Stimulated activated naive CD8-positive, alpha-beta T cell treated with anti-CD3 and anti-CD28 coated beads, Interleukin-15, amount 100 ng/mL, for 72 hours (primary cell): ENCODE measurements at regions not wholly inside any gene's neighbourhood (a gene's known extent, or its start where the extent isn't known, plus 50 kb on each side); places are given as distances from the start of the nearest gene placed in this dataset.
"Not testable (repeated sequence)": the region's sequence is repeated elsewhere in the genome, so short reads cannot be mapped to it uniquely, and the experiment has no call there.

Experiments used
- ATAC-seq: fragments of 150-1000 bp; cut with Tn5 transposase; 2 replicates; pipeline ENCODE4 v1.10.0; 2021; ENCODE audit warnings: mild to moderate bottlenecking, moderate library complexity
- DNase-seq, 2 donors: peaks; one replicate each; pipeline ENCODE4 v3.0.0; 2021 to 2022
- H3K27ac Mint-ChIP-seq, 2 donors: one replicate each; pipeline ENCODE4 v1.8.0; 2022; ENCODE audit warnings: mild to moderate bottlenecking in 2 of 2, mixed read lengths in 2 of 2, moderate library complexity in 2 of 2
- H3K27me3 Mint-ChIP-seq: one replicate; pipeline ENCODE4 v1.8.0; 2022; ENCODE audit warnings: mixed read lengths
- H3K4me1 Mint-ChIP-seq: one replicate; pipeline ENCODE4 v1.8.0; 2022; ENCODE audit warnings: mild to moderate bottlenecking, mixed read lengths
- H3K4me3 Mint-ChIP-seq, 2 donors: one replicate each; pipeline ENCODE4 v1.8.0; 2022; ENCODE audit warnings: mild to moderate bottlenecking in 2 of 2, mixed read lengths in 2 of 2, moderate library complexity in 1 of 2
- H3K9me3 Mint-ChIP-seq, 2 donors: one replicate each; pipeline ENCODE4 v1.8.0; 2022; ENCODE audit warnings: mixed read lengths in 2 of 2

DNA sequence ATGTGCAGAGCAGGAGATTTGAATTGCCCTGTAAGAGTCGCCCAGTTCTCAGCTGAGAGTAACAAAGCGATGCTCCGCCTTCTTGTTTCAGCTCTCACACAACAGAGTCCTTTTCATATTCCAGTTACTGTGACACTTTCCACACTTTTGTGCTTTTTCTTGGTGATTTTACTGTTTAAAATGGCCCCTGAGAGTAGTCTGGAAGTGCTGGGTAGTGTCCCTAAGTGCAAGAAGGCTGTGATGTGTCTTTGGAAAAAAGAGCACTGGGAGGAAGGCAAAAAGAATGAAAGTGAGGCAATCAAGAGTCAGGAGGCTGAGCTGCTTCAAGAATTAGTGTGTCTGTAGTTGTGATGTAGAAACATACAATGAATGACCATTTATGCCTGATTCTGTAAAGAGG, 201.2 kb upstream of the SEMA3E start:
- H3K4me1 Mint-ChIP-seq = no peaks in the 10 kb centered on the region
- H3K9me3 Mint-ChIP-seq = peaks cover 9 to 11% of the 10 kb centered on the region in 2 donors
- ATAC-seq (no peak), DNase-seq (no peak)
- H3K27ac Mint-ChIP-seq = no peak overlapping the region
- H3K27me3 Mint-ChIP-seq = no peaks in the 10 kb centered on the region
- no peak overlapping the region for H3K4me3 Mint-ChIP-seq

DNA sequence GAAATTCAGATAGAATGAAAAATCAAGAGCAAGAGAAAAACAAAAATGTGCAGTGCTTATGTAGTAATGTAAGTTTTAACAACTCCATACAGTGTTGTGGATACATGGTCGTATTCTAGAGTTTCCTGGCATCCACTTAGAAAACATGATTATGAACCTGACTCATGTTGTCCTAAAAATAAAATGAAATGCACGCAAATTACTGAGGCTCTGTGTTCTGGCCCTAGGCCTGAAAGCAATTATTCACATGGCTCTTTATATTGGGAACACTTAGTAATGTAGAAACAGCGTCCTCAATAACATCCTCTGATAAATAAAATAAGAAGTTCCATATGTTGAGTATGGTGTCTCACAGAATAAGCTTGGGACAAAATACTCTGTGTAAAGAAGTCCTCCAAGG, 200.2 kb upstream of the SEMA3E start:
- Mint-ChIP-seq H3K9me3 (peaks cover 15 to 16% of the 10 kb centered on the region in 2 donors), H3K27me3 (no peaks in the 10 kb centered on the region), H3K4me3 (no peak overlapping the region), H3K4me1 (no peaks in the 10 kb centered on the region), H3K27ac (no peak overlapping the region)
- DNase-seq (no peak), ATAC-seq (no peak)

DNA sequence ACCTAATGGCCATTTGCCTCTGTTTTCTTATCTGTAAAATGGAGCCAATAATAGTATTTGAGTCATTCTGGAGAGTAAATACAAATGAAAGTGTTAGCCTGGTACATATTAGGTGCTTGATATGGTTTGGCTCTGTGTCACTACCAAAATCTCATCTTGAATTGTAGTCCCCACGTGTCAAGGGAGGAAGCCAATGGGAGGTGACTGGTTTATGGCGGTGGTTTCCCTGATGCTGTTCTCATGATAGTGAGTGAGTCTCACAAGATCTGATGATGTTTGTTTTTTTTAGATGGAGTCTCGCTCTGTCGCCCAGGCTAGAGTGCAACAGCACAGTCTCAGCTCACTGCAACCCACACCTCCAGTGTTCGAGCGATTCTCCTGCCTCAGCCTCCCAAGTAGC, 194.0 kb upstream of the SEMA3E start:
- H3K27ac Mint-ChIP-seq = no peak overlapping the region
- no peaks in the 10 kb centered on the region for H3K27me3 Mint-ChIP-seq
- peaks cover 15 to 16% of the 10 kb centered on the region in 2 donors for H3K9me3 Mint-ChIP-seq
- ATAC-seq (no peak), DNase-seq (no peak)
- H3K4me3 Mint-ChIP-seq = no peak overlapping the region
- H3K4me1 Mint-ChIP-seq = no peaks in the 10 kb centered on the region

DNA sequence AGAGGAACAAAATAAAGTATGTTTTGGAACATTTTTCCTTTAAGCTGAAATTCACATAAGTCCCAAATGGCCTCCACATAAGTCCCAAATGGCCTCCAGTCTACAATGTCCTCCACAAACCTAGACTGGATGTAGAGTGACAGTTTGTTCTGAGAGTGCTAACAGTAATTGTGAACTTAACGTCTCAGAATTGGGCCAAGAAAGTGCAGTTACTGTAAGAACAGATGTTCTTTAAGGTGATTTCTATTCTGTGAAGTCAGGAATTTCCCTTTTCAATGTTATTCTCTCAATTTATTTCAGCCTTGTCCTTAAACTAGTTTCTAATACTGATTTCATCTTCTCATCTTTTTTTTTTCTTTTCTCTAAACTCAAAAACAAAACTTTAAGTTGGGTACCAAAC, 188.7 kb upstream of the SEMA3E start:
- Mint-ChIP-seq H3K4me1 (no peaks in the 10 kb centered on the region), H3K4me3 (no peak overlapping the region), H3K27me3 (no peaks in the 10 kb centered on the region), H3K27ac (no peak overlapping the region), H3K9me3 (no peaks in the 10 kb centered on the region)
- ATAC-seq = no peak
- no peak for DNase-seq

DNA sequence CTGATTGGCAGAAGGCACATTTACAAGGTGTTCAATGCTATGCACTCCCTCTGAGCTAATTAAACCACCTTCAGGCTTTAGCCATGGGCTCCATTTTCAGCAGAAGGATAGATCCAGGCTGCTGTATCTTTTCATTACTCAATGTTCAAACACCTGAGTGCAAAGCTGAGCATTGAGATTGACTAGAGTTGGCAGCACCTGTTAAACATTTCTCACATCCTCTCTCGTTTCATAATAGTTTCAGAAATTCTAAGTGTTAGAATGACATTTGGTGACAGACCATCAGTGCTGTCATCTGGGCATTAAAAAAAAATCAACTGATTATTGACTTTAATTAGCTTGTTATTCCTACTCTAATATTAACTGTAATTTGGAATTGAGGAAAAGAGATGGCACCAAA, 187.1 kb upstream of the SEMA3E start:
- ATAC-seq (no peak), DNase-seq (no peak)
- H3K27ac Mint-ChIP-seq = no peak overlapping the region
- no peaks in the 10 kb centered on the region for H3K4me1 Mint-ChIP-seq
- no peaks in the 10 kb centered on the region for H3K27me3 Mint-ChIP-seq
- H3K9me3 Mint-ChIP-seq = no peaks in the 10 kb centered on the region
- H3K4me3 Mint-ChIP-seq = no peak overlapping the region

DNA sequence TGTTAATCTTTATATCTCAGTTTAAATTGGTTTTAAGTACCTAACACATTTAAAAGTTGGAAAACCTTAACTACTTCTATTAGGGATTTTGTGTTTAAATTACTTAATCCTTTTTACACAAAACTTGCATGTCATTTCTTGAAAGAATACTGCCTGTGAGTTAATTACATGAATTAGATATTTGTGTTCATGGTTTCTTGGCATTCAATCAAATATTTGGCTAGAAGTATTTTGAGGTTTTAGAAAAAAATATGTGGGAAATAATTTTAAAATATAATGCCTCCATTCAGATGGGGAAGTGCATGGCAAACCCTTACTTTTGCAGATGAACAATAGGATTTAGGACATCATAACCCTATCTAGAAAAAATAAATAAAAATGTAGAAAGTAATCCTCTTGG, 186.5 kb upstream of the SEMA3E start:
- Mint-ChIP-seq H3K4me3 (no peak overlapping the region), H3K27ac (no peak overlapping the region), H3K4me1 (no peaks in the 10 kb centered on the region), H3K9me3 (no peaks in the 10 kb centered on the region), H3K27me3 (no peaks in the 10 kb centered on the region)
- DNase-seq (no peak), ATAC-seq (no peak)

DNA sequence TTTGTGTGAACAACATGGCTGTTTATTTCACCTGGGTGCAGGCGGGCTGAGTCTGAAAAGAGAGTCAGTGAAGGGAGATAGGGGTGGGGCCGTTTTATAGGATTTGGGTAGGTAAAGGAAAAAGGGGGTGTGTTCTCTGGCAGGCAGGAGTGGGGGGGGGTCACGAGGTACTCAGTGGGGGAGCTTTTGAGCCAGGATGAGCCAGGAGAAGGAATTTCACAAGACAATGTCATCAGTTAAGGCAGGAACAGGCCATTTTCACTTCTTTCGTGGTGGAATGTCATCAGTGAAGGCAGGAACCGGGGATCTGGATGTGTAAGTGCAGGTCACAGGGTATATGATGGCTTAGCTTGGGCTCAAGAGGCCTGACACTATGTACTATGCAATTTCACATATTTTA, 184.8 kb upstream of the SEMA3E start:
- DNase-seq, H3K27ac Mint-ChIP-seq, ATAC-seq, H3K4me1 Mint-ChIP-seq, H3K9me3 Mint-ChIP-seq, H3K4me3 Mint-ChIP-seq, H3K27me3 Mint-ChIP-seq: not testable (repeated sequence)

DNA sequence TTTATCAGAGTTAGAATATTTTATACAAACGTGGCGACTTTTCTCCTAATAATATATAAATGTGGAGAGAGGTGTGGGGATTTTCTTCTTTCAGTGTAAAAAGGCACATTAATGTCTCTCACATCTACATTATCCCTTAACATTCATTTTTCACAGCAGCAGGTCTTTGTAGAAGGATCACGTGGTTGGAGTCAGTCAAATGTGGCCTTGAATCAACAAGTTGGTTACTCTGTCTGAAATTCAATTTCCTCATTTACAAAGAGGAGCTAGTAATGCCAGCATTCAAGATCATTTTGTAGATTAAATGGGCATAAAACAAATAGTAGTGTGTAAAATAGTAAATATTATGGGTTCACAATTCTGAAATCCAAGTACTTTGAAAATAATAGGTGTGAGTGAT, 183.1 kb upstream of the SEMA3E start:
- no peak for ATAC-seq
- H3K27ac Mint-ChIP-seq = no peak overlapping the region
- no peak overlapping the region for H3K4me3 Mint-ChIP-seq
- H3K4me1 Mint-ChIP-seq = no peaks in the 10 kb centered on the region
- H3K9me3 Mint-ChIP-seq = no peaks in the 10 kb centered on the region
- no peak for DNase-seq
- no peaks in the 10 kb centered on the region for H3K27me3 Mint-ChIP-seq

DNA sequence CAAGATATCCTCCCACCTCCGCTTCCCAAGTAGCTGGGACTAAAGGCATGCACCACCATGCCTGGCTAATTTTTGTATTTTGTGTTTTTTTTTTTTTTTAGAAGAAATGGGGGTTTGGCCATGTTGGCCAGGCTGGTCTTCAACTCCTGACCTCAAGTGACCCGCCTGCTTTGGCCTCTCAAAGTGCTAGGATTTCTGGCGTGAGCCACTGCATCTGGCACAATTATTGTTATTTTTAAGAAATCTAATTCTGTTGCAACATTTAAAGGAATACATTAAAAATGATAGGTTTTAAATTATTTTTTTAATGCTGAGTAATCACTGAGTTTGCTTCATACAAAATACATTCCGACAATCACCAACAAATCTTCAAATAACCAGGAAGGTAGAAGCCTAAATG, 178.1 kb upstream of the SEMA3E start:
- Mint-ChIP-seq H3K9me3 (peaks cover 0 to 4% of the 10 kb centered on the region in 2 donors), H3K4me1 (no peaks in the 10 kb centered on the region), H3K27ac (no peak overlapping the region), H3K27me3 (no peaks in the 10 kb centered on the region), H3K4me3 (no peak overlapping the region)
- ATAC-seq (no peak), DNase-seq (no peak)

DNA sequence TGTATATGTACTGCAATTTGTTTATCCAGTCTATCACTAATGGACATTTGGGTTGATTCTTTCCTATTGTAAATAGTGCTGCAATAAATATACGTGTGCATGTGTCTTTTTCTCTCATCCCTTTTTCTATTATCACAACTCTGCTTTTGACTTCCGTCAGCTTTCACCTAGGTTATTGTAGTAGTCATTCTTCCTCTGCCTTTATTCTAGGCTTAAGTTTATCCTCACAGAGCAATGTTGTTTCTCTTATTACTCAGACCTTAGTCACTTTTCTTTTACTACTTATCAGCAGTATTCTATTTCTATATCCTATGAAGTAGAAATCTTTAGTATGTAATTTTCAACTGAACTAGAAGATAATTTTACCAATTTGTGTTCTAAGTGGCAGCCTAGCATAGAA, 175.3 kb upstream of the SEMA3E start:
- no peak for DNase-seq
- no peaks in the 10 kb centered on the region for H3K4me1 Mint-ChIP-seq
- H3K27me3 Mint-ChIP-seq = no peaks in the 10 kb centered on the region
- ATAC-seq = no peak
- H3K9me3 Mint-ChIP-seq = peaks cover 0 to 4% of the 10 kb centered on the region in 2 donors
- H3K4me3 Mint-ChIP-seq = no peak overlapping the region
- H3K27ac Mint-ChIP-seq = no peak overlapping the region

DNA sequence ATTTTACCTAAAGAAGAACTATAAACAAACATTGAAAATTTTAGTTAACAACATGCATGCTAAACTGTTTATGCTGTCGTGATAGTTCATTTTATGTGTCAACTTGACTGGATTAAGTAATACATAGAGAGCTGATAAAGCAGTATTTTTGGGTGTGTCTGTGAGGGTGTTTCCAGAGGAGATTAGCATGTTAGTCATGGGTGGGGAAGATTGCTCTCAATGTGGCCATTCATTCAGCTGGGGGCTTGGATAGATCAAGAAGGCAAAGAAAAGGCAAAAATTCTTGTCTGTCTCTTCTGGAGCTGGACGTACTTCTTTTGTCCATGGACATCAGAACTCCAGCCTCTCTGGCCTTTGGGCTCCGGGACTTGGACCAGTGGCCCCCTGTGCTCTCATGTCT, 172.9 kb upstream of the SEMA3E start:
- H3K4me1 Mint-ChIP-seq = no peaks in the 10 kb centered on the region
- ATAC-seq (no peak), DNase-seq (no peak)
- no peak overlapping the region for H3K27ac Mint-ChIP-seq
- no peaks in the 10 kb centered on the region for H3K27me3 Mint-ChIP-seq
- H3K9me3 Mint-ChIP-seq = peaks cover 0 to 8% of the 10 kb centered on the region in 2 donors
- H3K4me3 Mint-ChIP-seq = no peak overlapping the region

DNA sequence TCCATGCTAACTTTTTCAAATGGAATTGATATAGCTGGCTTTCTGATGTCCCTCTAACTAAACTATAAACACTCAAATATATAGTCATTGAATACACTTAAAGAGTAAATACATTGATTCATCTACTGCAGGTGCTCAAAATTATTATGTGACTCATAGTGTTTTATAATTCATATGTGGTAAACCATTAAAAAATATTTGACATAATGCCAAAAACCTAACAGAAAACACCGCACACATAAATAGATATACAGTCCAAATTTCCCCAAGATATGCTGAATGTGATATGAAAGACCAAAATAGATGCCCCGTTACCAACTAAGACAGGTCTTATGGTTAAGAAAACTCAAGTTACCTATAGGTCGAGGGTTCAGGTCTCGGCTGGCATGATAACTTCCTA, 171.7 kb upstream of the SEMA3E start:
- Mint-ChIP-seq H3K27me3 (no peaks in the 10 kb centered on the region), H3K9me3 (peaks cover 0 to 8% of the 10 kb centered on the region in 2 donors), H3K4me3 (no peak overlapping the region), H3K27ac (no peak overlapping the region), H3K4me1 (no peaks in the 10 kb centered on the region)
- no peak for DNase-seq
- no peak for ATAC-seq

DNA sequence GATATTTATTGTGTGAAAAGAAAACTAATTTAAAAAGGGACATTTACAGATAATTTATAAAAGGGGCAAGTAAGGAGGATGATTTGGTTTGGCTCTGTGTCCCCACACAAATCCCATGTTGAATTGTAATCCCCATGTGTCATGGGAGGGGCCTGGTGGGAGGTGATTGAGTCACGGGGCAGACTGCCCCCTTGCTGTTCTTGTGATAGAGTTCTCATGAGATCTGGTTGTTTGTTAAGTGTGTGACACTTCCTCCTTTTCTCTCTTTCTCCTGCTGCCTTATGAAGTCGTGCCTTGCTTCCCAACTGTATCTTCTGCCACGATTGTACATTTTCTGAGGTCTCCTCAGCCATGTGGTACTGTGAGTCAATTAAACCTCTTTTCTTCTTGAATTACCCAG, 171.0 kb upstream of the SEMA3E start:
- no peaks in the 10 kb centered on the region for H3K27me3 Mint-ChIP-seq
- no peaks in the 10 kb centered on the region for H3K4me1 Mint-ChIP-seq
- DNase-seq (no peak), ATAC-seq (no peak)
- no peak overlapping the region for H3K4me3 Mint-ChIP-seq
- no peak overlapping the region for H3K27ac Mint-ChIP-seq
- H3K9me3 Mint-ChIP-seq = peaks cover 0 to 8% of the 10 kb centered on the region in 2 donors

DNA sequence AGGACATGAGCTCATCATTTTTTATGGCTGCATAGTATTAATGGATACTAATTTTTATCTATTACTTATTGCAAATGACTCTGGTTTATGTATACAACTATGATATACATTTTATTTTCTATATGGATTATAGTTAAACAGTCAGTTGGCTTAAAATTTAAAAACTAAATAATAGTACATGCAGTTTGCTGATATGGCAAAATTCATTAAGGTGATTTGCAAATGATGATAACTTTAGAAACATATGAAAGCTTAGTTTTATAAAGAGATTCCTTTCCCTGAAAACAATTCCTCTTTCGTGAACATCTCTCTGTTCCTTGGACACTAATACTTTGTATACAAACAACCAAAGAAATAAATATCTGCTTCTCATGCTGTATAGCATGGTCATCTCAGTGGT, 165.5 kb upstream of the SEMA3E start:
- H3K9me3 Mint-ChIP-seq = peaks cover 7 to 12% of the 10 kb centered on the region in 2 donors
- ATAC-seq = no peak
- no peaks in the 10 kb centered on the region for H3K27me3 Mint-ChIP-seq
- H3K27ac Mint-ChIP-seq = no peak overlapping the region
- H3K4me3 Mint-ChIP-seq = no peak overlapping the region
- H3K4me1 Mint-ChIP-seq = no peaks in the 10 kb centered on the region
- no peak for DNase-seq

DNA sequence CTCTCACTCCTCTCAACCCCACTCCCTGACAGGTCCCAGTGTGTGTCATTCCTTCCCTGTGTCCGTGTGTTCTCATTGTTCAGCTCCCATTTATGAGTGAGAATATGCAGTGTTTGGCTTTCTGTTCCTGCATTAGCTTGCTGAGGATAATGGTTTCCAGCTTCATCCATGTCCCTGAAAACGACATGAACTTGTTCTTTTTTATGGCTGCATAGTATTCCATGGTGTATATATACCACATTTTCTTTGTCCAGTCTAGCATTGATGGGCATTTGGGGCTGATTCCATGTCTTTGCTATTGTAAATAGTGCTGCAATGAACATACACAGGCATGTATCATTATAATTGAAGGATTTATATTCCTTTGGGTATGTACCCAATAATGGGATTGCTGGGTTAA, 163.6 kb upstream of the SEMA3E start:
- not testable (repeated sequence) for ATAC-seq, H3K27ac Mint-ChIP-seq, H3K4me3 Mint-ChIP-seq

DNA sequence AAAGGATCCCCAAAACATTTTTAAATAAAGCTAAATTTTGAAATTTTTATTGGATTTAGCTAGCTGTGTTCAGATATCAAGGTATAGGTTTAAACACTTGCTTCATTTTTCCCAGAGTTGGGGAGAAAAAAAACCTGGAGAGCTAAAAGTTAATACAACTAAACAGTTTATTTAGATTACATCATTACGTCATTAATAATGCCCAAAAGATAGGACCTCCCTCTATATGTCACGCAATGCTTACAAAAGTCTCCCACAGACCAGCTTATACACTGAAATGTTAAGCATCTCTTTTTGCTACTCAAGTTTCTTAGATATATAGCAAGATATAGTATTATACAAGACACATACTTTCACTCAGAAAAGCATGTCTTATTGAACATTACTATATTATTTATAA, 160.0 kb upstream of the SEMA3E start:
- no peak overlapping the region for H3K27ac Mint-ChIP-seq
- no peak for DNase-seq
- no peak overlapping the region for H3K4me3 Mint-ChIP-seq
- no peak for ATAC-seq
- H3K4me1 Mint-ChIP-seq = no peaks in the 10 kb centered on the region
- no peaks in the 10 kb centered on the region for H3K27me3 Mint-ChIP-seq
- peaks cover 7% of the 10 kb centered on the region in 2 donors for H3K9me3 Mint-ChIP-seq

More for the DNA sequence above, 163.6 kb upstream of the SEMA3E start:
- not testable (repeated sequence) for H3K9me3 Mint-ChIP-seq, H3K4me1 Mint-ChIP-seq, DNase-seq, H3K27me3 Mint-ChIP-seq

DNA sequence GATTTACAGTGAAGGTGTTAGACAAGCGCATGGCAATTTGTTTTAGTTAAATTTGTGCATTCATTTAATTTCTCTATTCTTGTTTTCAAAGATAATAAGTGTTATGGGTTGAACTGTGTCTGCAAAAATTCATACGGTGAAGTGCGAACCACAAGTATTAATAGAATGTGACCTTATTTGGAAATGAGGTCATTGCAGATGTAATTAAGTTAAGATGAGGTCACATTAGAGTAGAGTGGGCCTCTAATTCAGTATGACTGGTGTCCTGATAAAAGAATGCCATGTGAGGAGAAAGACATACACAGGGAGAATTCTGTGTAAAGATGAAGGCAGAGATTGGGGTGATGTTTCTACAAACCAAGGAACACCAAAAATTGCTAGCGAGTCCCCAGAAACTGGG, 158.8 kb upstream of the SEMA3E start:
- no peak for DNase-seq
- Mint-ChIP-seq H3K27me3 (no peaks in the 10 kb centered on the region), H3K27ac (no peak overlapping the region), H3K4me3 (no peak overlapping the region), H3K9me3 (peaks cover 5 to 6% of the 10 kb centered on the region in 2 donors), H3K4me1 (no peaks in the 10 kb centered on the region)
- ATAC-seq = no peak

DNA sequence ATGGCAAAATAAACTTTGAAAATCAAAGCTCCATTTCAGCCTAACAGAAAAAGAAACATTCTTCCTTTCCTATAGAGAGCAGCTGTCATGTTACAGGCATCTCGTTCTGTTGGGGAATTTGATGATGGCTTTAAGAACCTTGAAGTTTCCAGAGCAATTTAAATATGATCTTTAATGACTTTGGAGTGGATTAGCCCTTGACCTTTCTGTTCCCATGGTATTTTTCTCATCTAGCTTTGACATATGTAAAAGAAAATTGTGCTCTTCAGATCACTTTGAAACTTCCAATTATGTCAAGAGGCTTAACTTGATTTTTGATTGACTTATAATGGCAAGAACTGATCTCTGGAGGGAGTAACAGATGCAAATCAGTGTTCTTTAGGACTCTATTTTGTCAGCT, 157.6 kb upstream of the SEMA3E start:
- H3K4me1 Mint-ChIP-seq = no peaks in the 10 kb centered on the region
- no peak overlapping the region for H3K4me3 Mint-ChIP-seq
- DNase-seq = no peak
- H3K27ac Mint-ChIP-seq = no peak overlapping the region
- H3K27me3 Mint-ChIP-seq = no peaks in the 10 kb centered on the region
- ATAC-seq = no peak
- H3K9me3 Mint-ChIP-seq = peaks cover 0 to 9% of the 10 kb centered on the region in 2 donors
